WTC11 (cell line): ENCODE measurements at regions not wholly inside any gene's neighbourhood (a gene's known extent, or its start where the extent isn't known, plus 50 kb on each side); places are given as distances from the start of the nearest gene placed in this dataset.

Source experiments
- ATAC-seq: fragments of 200-7000 bp; cut with Tn5 transposase; 2 replicates; pipeline ENCODE4 v1.10.0; 2021; ENCODE audit warnings: mild to moderate bottlenecking, moderate library complexity
- CTCF ChIA-PET: fragments of 300-600 bp; sonication (Branson Sonifier 250); formaldehyde crosslinking; loops from one replicate; lab custom pipeline; 2021; ENCODE audit warnings: antibody characterized with exemption; lab: Charles Lee
- POLR2A ChIA-PET: fragments of 350-600 bp; sonication (Branson Sonifier 250); formaldehyde crosslinking; loops from one replicate; lab custom pipeline; 2021; ENCODE audit warnings: antibody characterized with exemption; lab: Charles Lee
- DNase-seq: peaks from one replicate; pipeline ENCODE4 v3.0.0; 2021; ENCODE audit warnings: low spot score
- H3K27ac Mint-ChIP-seq: 2 replicates; pipeline ENCODE4 v1.8.0; 2021; ENCODE audit warnings: mixed read lengths
- H3K27me3 Mint-ChIP-seq: 2 replicates; pipeline ENCODE4 v1.8.0; 2021; ENCODE audit warnings: low read depth, mild to moderate bottlenecking, moderate library complexity, mixed read lengths
- H3K36me3 Mint-ChIP-seq: 2 replicates; pipeline ENCODE4 v1.8.0; 2021; ENCODE audit warnings: mixed read lengths
- H3K4me1 Mint-ChIP-seq: 2 replicates; pipeline ENCODE4 v1.8.0; 2022; ENCODE audit warnings: mixed read lengths
- H3K4me3 Mint-ChIP-seq: 2 replicates; pipeline ENCODE4 v1.8.0; 2021; ENCODE audit warnings: mild to moderate bottlenecking, moderate library complexity, mixed read lengths
- H3K9me3 Mint-ChIP-seq: 2 replicates; pipeline ENCODE4 v1.8.0; 2021; ENCODE audit warnings: mixed read lengths
- CREB1 ChIP-seq: sonication (generic); formaldehyde crosslinking; IDR thresholded peaks from 2 replicates; pipeline ENCODE4 v1.8.0; 2023; ENCODE audit warnings: mild to moderate bottlenecking, missing genetic modification reagents
- ELF4 ChIP-seq: sonication (generic); formaldehyde crosslinking; IDR thresholded peaks from 2 replicates; pipeline ENCODE4 v1.8.1; 2022; ENCODE audit warnings: low read depth, mild to moderate bottlenecking, moderate library complexity, missing genetic modification reagents
- FOXJ3 ChIP-seq: sonication (generic); formaldehyde crosslinking; IDR thresholded peaks from 2 replicates; pipeline ENCODE4 v1.9.0; 2021; ENCODE audit warnings: missing genetic modification reagents, mild to moderate bottlenecking, borderline replicate concordance
- GTF2I ChIP-seq: fragments of 250-450 bp; sonication (Bioruptor Pico); conservative IDR thresholded peaks from 2 replicates; pipeline ENCODE4 v1.4.0; 2021; ENCODE audit warnings: mild to moderate bottlenecking
- KAT7 ChIP-seq: sonication (generic); formaldehyde crosslinking; IDR thresholded peaks from 2 replicates; pipeline ENCODE4 v1.8.1; 2023; ENCODE audit warnings: missing genetic modification reagents, mild to moderate bottlenecking, borderline replicate concordance
- MXD4 ChIP-seq: fragments of 250-450 bp; sonication (Bioruptor Pico); IDR thresholded peaks from 2 replicates; pipeline ENCODE4 v1.8.0; 2021; ENCODE audit warnings: mild to moderate bottlenecking, moderate library complexity, borderline replicate concordance
- NFATC4 ChIP-seq: fragments of 250-450 bp; sonication (Bioruptor Pico); IDR thresholded peaks from 2 replicates; pipeline ENCODE4 v1.9.0; 2021; ENCODE audit warnings: mild to moderate bottlenecking
- OVOL2 ChIP-seq: fragments of 250-450 bp; sonication (Bioruptor Pico); IDR thresholded peaks from 2 replicates; pipeline ENCODE4 v1.9.0; 2021; ENCODE audit warnings: mild to moderate bottlenecking, borderline replicate concordance
- RORB ChIP-seq: fragments of 250-450 bp; sonication (Bioruptor Pico); IDR thresholded peaks from 2 replicates; pipeline ENCODE4 v1.9.0; 2021; ENCODE audit warnings: mild to moderate bottlenecking
- TEAD1 ChIP-seq: sonication (generic); formaldehyde crosslinking; IDR thresholded peaks from 2 replicates; pipeline ENCODE4 v1.8.0; 2022; ENCODE audit warnings: mild to moderate bottlenecking, missing genetic modification reagents
- TP53 ChIP-seq: sonication (generic); formaldehyde crosslinking; IDR thresholded peaks from 2 replicates; pipeline ENCODE4 v1.8.1; 2023; ENCODE audit warnings: mild to moderate bottlenecking, missing genetic modification reagents
- ZNF232 ChIP-seq: sonication (generic); formaldehyde crosslinking; IDR thresholded peaks from 2 replicates; pipeline ENCODE4 v1.8.0; 2022; ENCODE audit warnings: mild to moderate bottlenecking, missing genetic modification reagents
- ZNF263 ChIP-seq: sonication (generic); formaldehyde crosslinking; IDR thresholded peaks from 2 replicates; pipeline ENCODE4 v1.8.1; 2022; ENCODE audit warnings: low read depth, mild to moderate bottlenecking, moderate library complexity, missing genetic modification reagents
- ZNF396 ChIP-seq: fragments of 250-450 bp; sonication (Bioruptor Pico); IDR thresholded peaks from 2 replicates; pipeline ENCODE4 v1.8.0; 2021; ENCODE audit warnings: mild to moderate bottlenecking, moderate library complexity, borderline replicate concordance
- ZNF416 ChIP-seq: fragments of 250-450 bp; sonication (Bioruptor Pico); IDR thresholded peaks from 2 replicates; pipeline ENCODE4 v1.9.0; 2021; ENCODE audit warnings: mild to moderate bottlenecking, inconsistent platforms
- TF ChIP-seq, protein P1 (sequence below): sonication (generic); formaldehyde crosslinking; IDR thresholded peaks from 2 replicates; pipeline ENCODE4 v1.8.0; 2022; ENCODE audit warnings: mild to moderate bottlenecking, missing genetic modification reagents
- TF ChIP-seq, protein P2 (sequence below): sonication (generic); formaldehyde crosslinking; IDR thresholded peaks from 2 replicates; pipeline ENCODE4 v1.8.1; 2023; ENCODE audit warnings: mild to moderate bottlenecking, missing genetic modification reagents, moderate library complexity
- TF ChIP-seq, protein P3 (sequence below): sonication (generic); formaldehyde crosslinking; IDR thresholded peaks from 2 replicates; pipeline ENCODE4 v1.8.0; 2022; ENCODE audit warnings: mild to moderate bottlenecking, missing genetic modification reagents
- TF ChIP-seq, protein P4 (sequence below): fragments of 200-600 bp; IDR thresholded peaks from 2 replicates; pipeline ENCODE4 v1.8.0; 2022; ENCODE audit warnings: antibody characterized with exemption
- TF ChIP-seq, protein P5 (sequence below): fragments of 250-450 bp; sonication (Bioruptor Pico); conservative IDR thresholded peaks from 2 replicates; pipeline ENCODE4 v1.9.0; 2021; ENCODE audit warnings: mild to moderate bottlenecking
- TF ChIP-seq, protein P6 (sequence below): sonication (generic); formaldehyde crosslinking; IDR thresholded peaks from 2 replicates; pipeline ENCODE4 v1.8.1; 2022; ENCODE audit warnings: missing genetic modification reagents, borderline replicate concordance

DNA sequence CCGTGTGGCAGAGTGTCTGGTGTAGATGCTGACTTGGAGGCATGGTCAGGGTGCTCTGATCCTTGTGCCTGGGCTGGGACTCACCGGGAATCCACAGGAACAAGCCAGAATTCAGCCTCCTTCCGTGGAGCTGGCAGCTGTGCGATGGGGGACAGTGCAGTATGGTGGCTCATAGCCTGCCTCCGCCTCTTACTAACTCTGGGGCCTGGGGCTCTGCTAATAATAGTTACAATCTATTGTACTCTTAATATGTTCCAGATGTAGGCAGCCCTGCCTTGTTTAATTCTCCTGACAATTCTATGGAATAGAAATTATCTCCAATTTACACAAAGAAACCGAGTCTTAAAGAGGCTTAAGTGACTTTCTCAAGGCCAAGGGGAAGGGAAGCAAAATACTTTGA, 77.6 kb downstream of the PCDH1 start:
- no peaks in the 10 kb centered on the region for H3K9me3 Mint-ChIP-seq
- no peak overlapping the region for H3K4me3 Mint-ChIP-seq
- DNase-seq (no peak), ATAC-seq (no peak)
- peaks cover 33% of the 10 kb centered on the region for H3K4me1 Mint-ChIP-seq
- H3K36me3 Mint-ChIP-seq: no peaks in the 10 kb centered on the region
- POLR2A ChIA-PET: no interaction called here
- TF ChIP-seq MXD4 (CRISPR knock-in tag) (no peak), ZNF232 (CRISPR knock-in tag) (no peak), GTF2I (no peak), CREB1 (CRISPR knock-in tag) (no peak), FOXJ3 (no peak), KAT7 (CRISPR knock-in tag) (no peak), ZNF263 (no peak), ELF4 (CRISPR knock-in tag) (no peak), TEAD1 (CRISPR knock-in tag) (no peak), OVOL2 (CRISPR knock-in tag) (no peak), ZNF396 (CRISPR knock-in tag) (no peak), NFATC4 (no peak), TP53 (CRISPR knock-in tag) (no peak)
- TF ChIP-seq, protein P1, sequence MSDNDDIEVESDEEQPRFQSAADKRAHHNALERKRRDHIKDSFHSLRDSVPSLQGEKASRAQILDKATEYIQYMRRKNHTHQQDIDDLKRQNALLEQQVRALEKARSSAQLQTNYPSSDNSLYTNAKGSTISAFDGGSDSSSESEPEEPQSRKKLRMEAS: no peak
- TF ChIP-seq, protein P2, sequence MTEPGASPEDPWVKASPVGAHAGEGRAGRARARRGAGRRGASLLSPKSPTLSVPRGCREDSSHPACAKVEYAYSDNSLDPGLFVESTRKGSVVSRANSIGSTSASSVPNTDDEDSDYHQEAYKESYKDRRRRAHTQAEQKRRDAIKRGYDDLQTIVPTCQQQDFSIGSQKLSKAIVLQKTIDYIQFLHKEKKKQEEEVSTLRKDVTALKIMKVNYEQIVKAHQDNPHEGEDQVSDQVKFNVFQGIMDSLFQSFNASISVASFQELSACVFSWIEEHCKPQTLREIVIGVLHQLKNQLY (CRISPR knock-in tag): no peak
- TF ChIP-seq, protein P3, sequence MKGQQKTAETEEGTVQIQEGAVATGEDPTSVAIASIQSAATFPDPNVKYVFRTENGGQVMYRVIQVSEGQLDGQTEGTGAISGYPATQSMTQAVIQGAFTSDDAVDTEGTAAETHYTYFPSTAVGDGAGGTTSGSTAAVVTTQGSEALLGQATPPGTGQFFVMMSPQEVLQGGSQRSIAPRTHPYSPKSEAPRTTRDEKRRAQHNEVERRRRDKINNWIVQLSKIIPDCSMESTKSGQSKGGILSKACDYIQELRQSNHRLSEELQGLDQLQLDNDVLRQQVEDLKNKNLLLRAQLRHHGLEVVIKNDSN (CRISPR knock-in tag): no peak
- TF ChIP-seq, protein P4, sequence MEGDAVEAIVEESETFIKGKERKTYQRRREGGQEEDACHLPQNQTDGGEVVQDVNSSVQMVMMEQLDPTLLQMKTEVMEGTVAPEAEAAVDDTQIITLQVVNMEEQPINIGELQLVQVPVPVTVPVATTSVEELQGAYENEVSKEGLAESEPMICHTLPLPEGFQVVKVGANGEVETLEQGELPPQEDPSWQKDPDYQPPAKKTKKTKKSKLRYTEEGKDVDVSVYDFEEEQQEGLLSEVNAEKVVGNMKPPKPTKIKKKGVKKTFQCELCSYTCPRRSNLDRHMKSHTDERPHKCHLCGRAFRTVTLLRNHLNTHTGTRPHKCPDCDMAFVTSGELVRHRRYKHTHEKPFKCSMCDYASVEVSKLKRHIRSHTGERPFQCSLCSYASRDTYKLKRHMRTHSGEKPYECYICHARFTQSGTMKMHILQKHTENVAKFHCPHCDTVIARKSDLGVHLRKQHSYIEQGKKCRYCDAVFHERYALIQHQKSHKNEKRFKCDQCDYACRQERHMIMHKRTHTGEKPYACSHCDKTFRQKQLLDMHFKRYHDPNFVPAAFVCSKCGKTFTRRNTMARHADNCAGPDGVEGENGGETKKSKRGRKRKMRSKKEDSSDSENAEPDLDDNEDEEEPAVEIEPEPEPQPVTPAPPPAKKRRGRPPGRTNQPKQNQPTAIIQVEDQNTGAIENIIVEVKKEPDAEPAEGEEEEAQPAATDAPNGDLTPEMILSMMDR: no peak
- TF ChIP-seq, protein P5, sequence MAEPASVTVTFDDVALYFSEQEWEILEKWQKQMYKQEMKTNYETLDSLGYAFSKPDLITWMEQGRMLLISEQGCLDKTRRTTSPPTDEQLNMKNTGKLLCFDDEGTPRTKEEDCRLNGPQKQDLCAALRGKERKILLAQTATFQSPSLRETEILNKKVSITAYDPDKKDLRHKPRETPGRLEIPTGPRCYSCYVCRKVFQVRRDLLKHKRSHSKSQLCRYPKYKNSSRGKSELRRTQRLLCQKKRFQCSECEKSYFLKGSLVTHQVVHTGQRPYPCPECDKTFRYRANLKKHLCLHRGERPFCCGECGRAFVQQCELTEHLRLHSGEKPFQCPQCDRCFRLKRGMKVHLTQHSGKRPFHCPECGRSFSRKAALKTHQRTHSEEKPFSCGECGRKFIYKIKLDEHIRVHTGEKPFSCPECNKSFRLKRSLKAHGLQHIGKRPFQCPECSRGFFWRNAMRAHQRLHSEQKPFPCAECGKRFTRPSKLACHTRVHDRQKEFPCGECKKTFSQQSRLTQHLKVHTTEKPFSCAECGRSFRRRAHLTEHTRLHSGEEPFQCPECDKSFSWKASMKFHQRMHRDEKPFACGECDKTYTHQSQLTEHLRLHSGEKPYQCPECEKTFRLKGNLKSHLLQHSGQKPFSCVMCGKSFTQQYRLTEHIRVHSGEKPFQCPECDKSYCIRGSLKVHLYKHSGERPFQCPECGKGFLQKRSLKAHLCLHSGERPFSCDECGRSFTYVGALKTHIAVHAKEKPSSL: no peak
- TF ChIP-seq, protein P6, sequence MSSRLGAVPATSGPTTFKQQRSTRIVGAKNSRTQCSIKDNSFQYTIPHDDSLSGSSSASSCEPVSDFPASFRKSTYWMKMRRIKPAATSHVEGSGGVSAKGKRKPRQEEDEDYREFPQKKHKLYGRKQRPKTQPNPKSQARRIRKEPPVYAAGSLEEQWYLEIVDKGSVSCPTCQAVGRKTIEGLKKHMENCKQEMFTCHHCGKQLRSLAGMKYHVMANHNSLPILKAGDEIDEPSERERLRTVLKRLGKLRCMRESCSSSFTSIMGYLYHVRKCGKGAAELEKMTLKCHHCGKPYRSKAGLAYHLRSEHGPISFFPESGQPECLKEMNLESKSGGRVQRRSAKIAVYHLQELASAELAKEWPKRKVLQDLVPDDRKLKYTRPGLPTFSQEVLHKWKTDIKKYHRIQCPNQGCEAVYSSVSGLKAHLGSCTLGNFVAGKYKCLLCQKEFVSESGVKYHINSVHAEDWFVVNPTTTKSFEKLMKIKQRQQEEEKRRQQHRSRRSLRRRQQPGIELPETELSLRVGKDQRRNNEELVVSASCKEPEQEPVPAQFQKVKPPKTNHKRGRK (CRISPR knock-in tag): no peak
- H3K27ac Mint-ChIP-seq: no peak overlapping the region
- H3K27me3 Mint-ChIP-seq: peaks cover 3% of the 10 kb centered on the region; the same call in 1 of the 2 replicates
- CTCF ChIA-PET: interaction anchor here (0.7 kb wide), 1 partner anchor 746 kb away, joined by 3 read pairs; no protein-coding TSS in a partner anchor

DNA sequence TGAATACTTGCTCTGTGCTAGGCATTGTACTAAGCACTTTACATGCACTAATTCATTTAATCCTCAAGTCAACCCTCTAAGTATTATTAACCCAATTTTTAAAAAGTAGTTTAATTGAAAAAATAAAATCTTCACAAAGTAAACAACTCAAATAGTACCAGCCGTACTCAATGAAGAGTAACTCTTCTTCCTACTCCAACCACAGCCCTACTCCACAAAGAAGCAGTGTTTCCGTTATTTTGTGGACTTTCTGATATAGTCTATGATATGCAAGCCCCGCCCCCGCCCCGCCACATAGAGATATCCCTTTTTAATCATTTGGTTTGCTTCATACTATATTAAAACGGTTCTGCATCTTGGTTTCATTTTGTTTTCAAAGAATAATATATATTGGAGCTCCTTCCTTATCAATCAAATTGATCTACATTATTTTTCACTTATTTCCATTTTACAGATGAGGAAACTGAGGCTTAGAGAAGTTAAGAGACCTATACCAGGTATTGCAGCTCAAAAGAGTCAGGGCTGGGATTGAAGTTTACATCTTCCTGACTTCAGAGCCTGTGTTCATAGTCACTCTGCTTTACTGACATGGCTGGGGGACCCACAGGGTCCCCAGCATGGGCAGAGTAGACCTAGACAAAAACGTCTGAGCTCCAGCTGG, 78.6 kb downstream of the PCDH1 start:
- Mint-ChIP-seq H3K36me3 (no peaks in the 10 kb centered on the region), H3K4me3 (no peak overlapping the region), H3K27ac (no peak overlapping the region), H3K9me3 (no peaks in the 10 kb centered on the region), H3K27me3 (no peaks in the 10 kb centered on the region), H3K4me1 (peaks cover 30% of the 10 kb centered on the region)
- DNase-seq (no peak), ATAC-seq (no peak)
- POLR2A ChIA-PET: no interaction called here
- TF ChIP-seq NFATC4: no peak
- no peak for TF ChIP-seq ZNF416
- TF ChIP-seq RORB (CRISPR knock-in tag): no peak
- TF ChIP-seq, protein P3 (CRISPR knock-in tag): no peak
- CTCF ChIA-PET: interaction anchor here (0.9 to 1.5 kb wide), 2 partner anchors 12 to 46 kb away, joined by 3 to 4 read pairs; no protein-coding TSS in a partner anchor
